ENCODE measurements at regions not wholly inside any gene's neighbourhood (a gene's known extent, or its start where the extent isn't known, plus 50 kb on each side); places are given as distances from the start of the nearest gene placed in this dataset.
A peak's percentile ranks its signal among the peaks of the same experiment; 100 is the strongest.

DNA sequence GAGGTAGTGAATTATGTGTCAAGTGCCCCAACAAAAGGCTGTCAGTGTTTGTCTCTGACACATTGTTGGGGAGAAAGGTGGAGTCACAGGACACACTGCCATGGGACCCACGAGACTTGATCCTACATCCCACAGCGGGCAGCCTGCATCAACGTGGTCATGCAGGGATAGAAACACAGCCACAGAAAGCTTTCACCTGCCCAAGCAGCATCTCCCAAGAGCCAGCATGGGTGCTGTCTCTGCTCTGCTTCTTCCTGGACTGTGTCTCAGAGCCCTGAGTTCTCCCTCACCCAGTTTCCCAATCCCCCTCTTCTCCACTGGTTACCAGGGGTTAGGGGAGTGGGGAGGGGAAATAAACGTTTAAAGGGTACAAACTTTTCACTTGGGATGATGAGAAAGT lies 97.2 kb downstream of the VPREB1 start:
- ATAC-seq (no peak), DNase-seq (ENCODE audit: extremely low read depth in 1 of 4, low spot score in 3 of 4) (no peak), FAIRE-seq (no peak)
- intact Hi-C loops (cut with micrococcal nuclease) (loop anchor here (5.0 kb wide), 2 partner anchors 134 to 279 kb away; no protein-coding TSS in a partner anchor), in situ Hi-C loops (cut with MboI) (loop anchor here (5.0 kb wide), 1 partner anchor 124 kb away; no protein-coding TSS in a partner anchor)
- H3K27me3 ChIP-seq (ENCODE audit: control insufficient read depth in 2 of 2, insufficient read depth in 2 of 2, low read length in 2 of 2), result peaks cover 7 to 28% of the 10 kb centered on the region in 2 experiments; a peak in 3 of 5 replicates
- H3K4me2 ChIP-seq (ENCODE audit: insufficient read depth, low read length), result no peak overlapping the region
- WGBS (ENCODE audit: insufficient coverage, low coverage, missing lambda C conversion rate), result under 1% methylated on average over 4 of the region's 4 CpGs
- peaks cover 24% of the 10 kb centered on the region for H4K20me1 ChIP-seq (replicated peaks; ENCODE audit: control insufficient read depth, insufficient read depth, low read length)
- no peaks in the 10 kb centered on the region for H3K9me1 ChIP-seq (ENCODE audit: control insufficient read depth, insufficient read depth, low read length)
- no peaks in the 10 kb centered on the region for H3K9me3 ChIP-seq (replicated peaks; ENCODE audit: control insufficient read depth, insufficient read depth, low read depth, low read length)
- H3K9ac ChIP-seq (ENCODE audit: insufficient read depth in 1 of 2, low read depth in 2 of 2, low read length in 2 of 2), result no peak overlapping the region
- H2AFZ ChIP-seq (ENCODE audit: low read depth, low read length), result no peak overlapping the region
- no peak overlapping the region for H3K27ac ChIP-seq (ENCODE audit: extremely low read depth, low read depth, low read length)
- no peaks in the 10 kb centered on the region for H3K79me2 ChIP-seq (ENCODE audit: control insufficient read depth, insufficient read depth, low read length)
- no peaks in the 10 kb centered on the region for H3K4me1 ChIP-seq (replicated peaks in 1 of 2; ENCODE audit: control insufficient read depth in 2 of 2, insufficient read depth in 2 of 2, low read length in 2 of 2)
- BruUV-seq (replicated peaks), result no TSS peak
- ChIA-PET CTCF (ENCODE audit: low intra/inter-chr PET ratio) (interaction anchor here (0.6 to 4.1 kb wide), 3 partner anchors 89 to 146 kb away, joined by 3 to 13 read pairs (median 3); no protein-coding TSS in a partner anchor), POLR2A (interaction anchor here (0.7 to 2.0 kb wide), 3 partner anchors 122 to 259 kb away, joined by 3 to 10 read pairs (median 3); no protein-coding TSS in a partner anchor)
- H3K4me3 ChIP-seq, result no peak overlapping the region
- no peaks in the 10 kb centered on the region for H3K36me3 ChIP-seq (ENCODE audit: control insufficient read depth, insufficient read depth, low read length)
- no peak for TF ChIP-seq SMARCA5 (IDR thresholded peaks at IDR 0.05)
- TF ChIP-seq ATF7 (IDR thresholded peaks at IDR 0.05), result no peak
- no peak for TF ChIP-seq ZNF143 (CRISPR knock-in tag; IDR thresholded peaks at IDR 0.05)
- no peak for TF ChIP-seq ZMIZ1 (IDR thresholded peaks at IDR 0.05; ENCODE audit: low read depth in 2 of 2, low read length in 2 of 2)
- TF ChIP-seq MECOM (CRISPR knock-in tag; IDR thresholded peaks at IDR 0.05), result no peak
- TF ChIP-seq, protein P1, sequence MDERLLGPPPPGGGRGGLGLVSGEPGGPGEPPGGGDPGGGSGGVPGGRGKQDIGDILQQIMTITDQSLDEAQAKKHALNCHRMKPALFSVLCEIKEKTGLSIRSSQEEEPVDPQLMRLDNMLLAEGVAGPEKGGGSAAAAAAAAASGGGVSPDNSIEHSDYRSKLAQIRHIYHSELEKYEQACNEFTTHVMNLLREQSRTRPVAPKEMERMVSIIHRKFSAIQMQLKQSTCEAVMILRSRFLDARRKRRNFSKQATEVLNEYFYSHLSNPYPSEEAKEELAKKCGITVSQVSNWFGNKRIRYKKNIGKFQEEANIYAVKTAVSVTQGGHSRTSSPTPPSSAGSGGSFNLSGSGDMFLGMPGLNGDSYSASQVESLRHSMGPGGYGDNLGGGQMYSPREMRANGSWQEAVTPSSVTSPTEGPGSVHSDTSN (CRISPR knock-in tag; IDR thresholded peaks at IDR 0.05; ENCODE audit: low read depth), result peak; percentile 28; the same call in 1 of the 2 replicates
- TF ChIP-seq, protein P1 (tag; conservative IDR thresholded peaks at IDR 0.05; ENCODE audit: low read depth), result no peak
- no peak for TF ChIP-seq GTF2A2 (tag; IDR thresholded peaks at IDR 0.05)
- TF ChIP-seq CHCHD3 (CRISPR knock-in tag; IDR thresholded peaks at IDR 0.05), result no peak
- 0 out of 2 replicates have a peak, but pooled peaks have one; percentile 26 for TF ChIP-seq ZNF184 (CRISPR knock-in tag; IDR thresholded peaks at IDR 0.05)
- TF ChIP-seq, protein P2, sequence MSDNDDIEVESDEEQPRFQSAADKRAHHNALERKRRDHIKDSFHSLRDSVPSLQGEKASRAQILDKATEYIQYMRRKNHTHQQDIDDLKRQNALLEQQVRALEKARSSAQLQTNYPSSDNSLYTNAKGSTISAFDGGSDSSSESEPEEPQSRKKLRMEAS (CRISPR knock-in tag; IDR thresholded peaks at IDR 0.05), result 0 out of 2 replicates have a peak, but pooled peaks have one; percentile 27
- no peak for TF ChIP-seq GMEB1 (CRISPR knock-in tag; IDR thresholded peaks at IDR 0.05)
- no peak for TF ChIP-seq SIX5 (IDR thresholded peaks at IDR 0.05; ENCODE audit: borderline replicate concordance in 1 of 2, insufficient read depth in 1 of 2, low read depth in 1 of 2, low read length in 2 of 2)
- TF ChIP-seq ZNF384 (IDR thresholded peaks at IDR 0.05; ENCODE audit: low read depth, low read length), result no peak
- TF ChIP-seq STAG1 (CRISPR knock-in tag; IDR thresholded peaks at IDR 0.05; ENCODE audit: borderline replicate concordance), result no peak
- no peak for TF ChIP-seq LARP7 (IDR thresholded peaks at IDR 0.05)
